Adrenal gland (tissue), 5 donors: ENCODE measurements at regions not wholly inside any gene's neighbourhood (a gene's known extent, or its start where the extent isn't known, plus 50 kb on each side); places are given as distances from the start of the nearest gene placed in this dataset.

Source experiments
- CTCF ChIP-seq, 6 experiments: fragments of 450-650 bp in 4 of 6; fragments of 200-600 bp in 2 of 6; sonication (generic) in 1 of 6; IDR thresholded peaks; 1 replicate in 5 of 6; 2 replicates in 1 of 6; pipeline versions ENCODE4 v1.5.1 to v1.8.0; 2016 to 2021; ENCODE audit warnings: antibody characterized with exemption in 6 of 6, mild to moderate bottlenecking in 2 of 6, moderate library complexity in 1 of 6
- POLR2A ChIP-seq, 2 donors: fragments of 450-650 bp; IDR thresholded peaks; one replicate each; pipeline ENCODE4 v1.6.1; 2017; ENCODE audit warnings: antibody characterized with exemption in 2 of 2, mild to moderate bottlenecking in 2 of 2, moderate library complexity in 1 of 2
- donor health status: DM: no; HTN: no; CAD: no.

- no peak for TF ChIP-seq POLR2A (IDR thresholded peaks at IDR 0.05)
- TF ChIP-seq CTCF (IDR thresholded peaks at IDR 0.05) = no peak
Observed at GRCh38 chr20:39638731-39639130, 676.6 kb downstream of the DHX35 start.
